ENCODE measurements at regions not wholly inside any gene's neighbourhood (a gene's known extent, or its start where the extent isn't known, plus 50 kb on each side); places are given as distances from the start of the nearest gene placed in this dataset.
"Not testable (repeated sequence)": the region's sequence is repeated elsewhere in the genome, so short reads cannot be mapped to it uniquely, and the experiment has no call there.

DNA sequence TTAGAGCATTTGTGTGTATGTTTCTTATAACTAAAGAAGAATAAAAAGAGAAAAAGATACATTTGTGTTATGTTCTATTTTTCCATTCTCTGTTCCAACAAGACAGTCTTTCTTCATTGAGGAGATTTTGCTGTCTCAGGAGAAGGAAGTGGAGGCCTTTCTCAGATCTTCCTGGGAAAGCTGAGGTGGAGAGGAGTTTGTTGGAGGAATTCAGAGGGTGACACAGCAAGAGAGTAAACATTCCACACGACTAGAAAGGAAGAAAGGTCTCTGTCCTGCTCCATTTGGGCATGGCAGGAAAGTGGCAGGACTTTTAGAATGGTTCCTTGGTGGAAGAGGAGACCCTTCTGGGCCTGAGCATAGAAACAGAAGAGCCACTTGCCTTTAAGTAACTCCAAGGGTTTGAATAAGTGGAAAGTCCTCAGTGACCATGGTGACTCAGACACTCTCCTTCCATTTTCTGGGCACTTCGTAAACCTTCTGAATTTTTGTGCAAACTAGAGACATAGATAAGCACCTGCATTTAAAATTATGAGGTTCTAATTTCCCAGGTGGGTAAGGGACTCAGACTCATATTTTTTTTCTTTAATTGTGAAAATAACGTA, 52.3 kb upstream of the COL5A2 start:
- H3K9me3 Mint-ChIP-seq: peaks cover 0 to 13% (median 3%) of the 10 kb centered on the region in 6 donors
- peaks cover 0 to 3% (median 0%) of the 10 kb centered on the region in 3 donors for H3K27me3 Mint-ChIP-seq (ENCODE audit: low read depth in 3 of 3)
- DNase-seq: no peak
- H3K27ac Mint-ChIP-seq: no peak overlapping the region
- H3K4me3 Mint-ChIP-seq: no peak overlapping the region
- no peaks in the 10 kb centered on the region for H3K4me1 Mint-ChIP-seq
- no peaks in the 10 kb centered on the region for H3K36me3 Mint-ChIP-seq

DNA sequence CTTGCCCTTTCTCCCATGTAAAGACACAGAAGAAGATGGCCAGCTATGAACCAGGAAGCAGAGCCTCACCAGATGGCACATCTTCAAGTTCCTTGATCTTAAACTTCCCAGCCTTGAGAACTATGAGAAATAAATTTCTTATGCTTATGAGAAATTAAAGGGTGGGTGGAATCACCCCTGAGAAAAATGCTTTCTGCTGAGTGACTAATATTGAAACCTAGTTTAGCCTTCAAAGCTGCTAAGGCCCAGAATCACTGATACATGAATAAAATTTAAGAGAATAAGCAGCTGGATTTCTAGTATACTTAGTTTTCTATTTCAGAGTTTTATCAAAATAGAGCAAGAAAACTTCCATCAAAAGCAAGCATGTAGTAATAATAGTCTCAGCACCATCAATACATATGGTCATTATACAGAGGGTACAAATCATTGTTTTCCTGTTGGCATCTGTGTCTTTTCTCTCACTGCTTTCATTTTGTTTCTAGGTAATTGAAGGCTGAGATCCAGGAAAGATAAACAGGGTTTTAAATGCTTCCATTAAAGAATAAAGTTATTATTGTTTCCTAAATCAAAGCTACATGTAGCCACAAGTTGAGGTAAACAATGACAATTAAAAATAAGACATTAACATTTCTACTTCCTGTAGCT, 53.3 kb upstream of the COL5A2 start:
- no peaks in the 10 kb centered on the region for H3K4me1 Mint-ChIP-seq
- peaks cover 0 to 12% (median 3%) of the 10 kb centered on the region in 6 donors for H3K9me3 Mint-ChIP-seq
- no peak overlapping the region for H3K27ac Mint-ChIP-seq
- H3K27me3 Mint-ChIP-seq (ENCODE audit: low read depth in 3 of 3): peaks cover 0 to 3% (median 0%) of the 10 kb centered on the region in 3 donors
- no peak overlapping the region for H3K4me3 Mint-ChIP-seq
- no peaks in the 10 kb centered on the region for H3K36me3 Mint-ChIP-seq
- no peak for DNase-seq

DNA sequence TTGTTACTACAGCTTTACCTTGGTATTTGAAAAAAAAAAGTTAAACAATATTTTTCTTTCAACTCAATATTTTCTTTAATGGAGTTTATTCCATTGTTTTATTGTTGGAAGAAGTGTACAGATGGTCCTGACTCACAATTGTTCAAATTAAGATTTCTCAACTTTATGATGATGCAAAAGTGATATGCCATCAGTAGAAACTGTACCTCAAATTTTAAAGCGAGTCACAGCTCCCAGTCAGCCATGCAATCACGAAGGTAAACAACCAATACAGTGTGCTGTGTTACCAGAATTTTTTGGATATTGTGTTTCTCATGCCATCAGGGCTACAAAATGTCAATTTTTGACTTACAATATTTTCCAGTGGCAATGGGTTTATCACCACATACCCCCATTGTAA, 54.0 kb upstream of the COL5A2 start:
- DNase-seq: no peak
- peaks cover 0 to 10% (median 5%) of the 10 kb centered on the region in 6 donors for H3K9me3 Mint-ChIP-seq
- no peak overlapping the region for H3K4me3 Mint-ChIP-seq
- no peak overlapping the region for H3K27ac Mint-ChIP-seq
- peaks cover 0 to 3% (median 0%) of the 10 kb centered on the region in 3 donors for H3K27me3 Mint-ChIP-seq (ENCODE audit: low read depth in 3 of 3)
- no peaks in the 10 kb centered on the region for H3K36me3 Mint-ChIP-seq
- no peaks in the 10 kb centered on the region for H3K4me1 Mint-ChIP-seq

GRCh38 chr2:189234991-189235390, 55.4 kb upstream of the COL5A2 start:
- Mint-ChIP-seq H3K4me1 (no peaks in the 10 kb centered on the region), H3K4me3 (no peak overlapping the region), H3K36me3 (no peaks in the 10 kb centered on the region), H3K27ac (no peak overlapping the region), H3K27me3 (ENCODE audit: low read depth in 3 of 3) (peaks cover 0 to 3% (median 2%) of the 10 kb centered on the region in 3 donors), H3K9me3 (peaks cover 0 to 11% (median 5%) of the 10 kb centered on the region in 6 donors)
- no peak for DNase-seq

DNA sequence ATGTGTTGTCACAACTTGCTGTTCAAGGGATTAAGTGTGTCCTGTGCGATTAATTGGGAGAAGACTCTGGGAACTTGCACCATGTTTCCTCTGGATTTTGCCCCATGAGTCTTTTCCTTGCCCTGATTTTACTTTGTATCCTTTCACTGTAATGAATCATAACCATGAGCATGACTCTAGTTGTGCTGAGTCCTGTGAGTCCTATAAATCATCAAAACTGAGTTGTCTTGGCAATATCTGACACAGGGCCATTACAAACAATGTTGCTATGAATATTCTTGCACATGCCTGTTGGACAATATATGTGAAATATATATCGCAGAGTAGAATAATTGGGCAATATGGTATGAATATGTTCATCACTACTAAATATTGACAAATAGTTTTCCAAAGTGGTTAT, 56.5 kb upstream of the COL5A2 start:
- Mint-ChIP-seq H3K9me3 (peaks cover 0 to 12% (median 6%) of the 10 kb centered on the region in 6 donors), H3K4me1 (no peaks in the 10 kb centered on the region), H3K27me3 (ENCODE audit: low read depth in 3 of 3) (peaks cover 0 to 3% (median 2%) of the 10 kb centered on the region in 3 donors), H3K27ac (no peak overlapping the region), H3K4me3 (no peak overlapping the region), H3K36me3 (no peaks in the 10 kb centered on the region)
- DNase-seq: no peak

GRCh38 chr2:189238903-189239302, 59.3 kb upstream of the COL5A2 start:
- Mint-ChIP-seq H3K4me3 (no peak overlapping the region), H3K27ac (no peak overlapping the region), H3K9me3 (peaks cover 4 to 26% (median 11%) of the 10 kb centered on the region in 6 donors), H3K27me3 (ENCODE audit: low read depth in 3 of 3) (peaks cover under 1 to 2% (median 2%) of the 10 kb centered on the region in 3 donors), H3K4me1 (no peaks in the 10 kb centered on the region), H3K36me3 (no peaks in the 10 kb centered on the region)
- no peak for DNase-seq

- not testable (repeated sequence) for H3K4me1 Mint-ChIP-seq; H3K36me3 Mint-ChIP-seq; H3K27me3 Mint-ChIP-seq (ENCODE audit: low read depth in 3 of 3); H3K4me3 Mint-ChIP-seq; DNase-seq; H3K27ac Mint-ChIP-seq
- H3K9me3 Mint-ChIP-seq: peaks cover 9 to 48% (median 16%) of the 10 kb centered on the region in 6 donors
Observed at GRCh38 chr2:189243843-189244242, 64.3 kb upstream of the COL5A2 start.

- no peak overlapping the region for H3K27ac Mint-ChIP-seq
- H3K36me3 Mint-ChIP-seq: peaks cover 0 to 4% (median 0%) of the 10 kb centered on the region in 3 donors
- H3K4me3 Mint-ChIP-seq: no peak overlapping the region
- no peak for DNase-seq
- H3K9me3 Mint-ChIP-seq: peaks cover 11 to 47% (median 22%) of the 10 kb centered on the region in 6 donors
- H3K27me3 Mint-ChIP-seq (ENCODE audit: low read depth in 3 of 3): peaks cover 0 to 3% (median 2%) of the 10 kb centered on the region in 3 donors
- no peaks in the 10 kb centered on the region for H3K4me1 Mint-ChIP-seq
Observed at GRCh38 chr2:189247276-189247675, 67.7 kb upstream of the COL5A2 start.

GRCh38 chr2:189248141-189248540, 68.6 kb upstream of the COL5A2 start:
- peaks cover 11 to 41% (median 19%) of the 10 kb centered on the region in 6 donors for H3K9me3 Mint-ChIP-seq
- H3K4me3 Mint-ChIP-seq: no peak overlapping the region
- no peaks in the 10 kb centered on the region for H3K4me1 Mint-ChIP-seq

DNA sequence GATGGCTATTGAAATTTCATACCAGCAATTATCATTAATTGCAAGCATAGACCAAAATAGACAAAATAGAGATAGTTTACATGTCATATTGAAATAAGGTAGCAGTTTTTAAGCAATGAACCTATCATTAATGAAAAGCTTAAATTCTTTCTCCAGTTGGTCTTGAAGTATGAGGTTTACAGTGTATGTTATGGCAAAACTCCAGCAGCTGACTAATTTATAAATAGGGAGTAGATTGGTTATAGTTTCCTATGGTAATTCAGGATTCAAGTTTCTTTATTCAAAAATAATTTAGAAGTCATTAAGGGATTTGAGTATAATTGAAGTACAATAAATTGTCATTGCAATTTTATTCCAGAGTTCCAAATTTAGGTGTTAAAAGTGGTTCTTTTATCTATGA, 69.6 kb upstream of the COL5A2 start:
- Mint-ChIP-seq H3K27ac (no peak overlapping the region), H3K9me3 (peaks cover 11 to 31% (median 14%) of the 10 kb centered on the region in 6 donors), H3K27me3 (ENCODE audit: low read depth in 3 of 3) (peaks cover 0 to 2% (median 0%) of the 10 kb centered on the region in 3 donors), H3K36me3 (peaks cover 0 to 4% (median 0%) of the 10 kb centered on the region in 3 donors), H3K4me3 (no peak overlapping the region), H3K4me1 (no peaks in the 10 kb centered on the region)
- DNase-seq: no peak

More at GRCh38 chr2:189248141-189248540, 68.6 kb upstream of the COL5A2 start:
- DNase-seq: no peak
- no peak overlapping the region for H3K27ac Mint-ChIP-seq
- H3K27me3 Mint-ChIP-seq (ENCODE audit: low read depth in 3 of 3): peaks cover 0 to 3% (median 0%) of the 10 kb centered on the region in 3 donors
- H3K36me3 Mint-ChIP-seq: peaks cover 0 to 4% (median 0%) of the 10 kb centered on the region in 3 donors

DNA sequence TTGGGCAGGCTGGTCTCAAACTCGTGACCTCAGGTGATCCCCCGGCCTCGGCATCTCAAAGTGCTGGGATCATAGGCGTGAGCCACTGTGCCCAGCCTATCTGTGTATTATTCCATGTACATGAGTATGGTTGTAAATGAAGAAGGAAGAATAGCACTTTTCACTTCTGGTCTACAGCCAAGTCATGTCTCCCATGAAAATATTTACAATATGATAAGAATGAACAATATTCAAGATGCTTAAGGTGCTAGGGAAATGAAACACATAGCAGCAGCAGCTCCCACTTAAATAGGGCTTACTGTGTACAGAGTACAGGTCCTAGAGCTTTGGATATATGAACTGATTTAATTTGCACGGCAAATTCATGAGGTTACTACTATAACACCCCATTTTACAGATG, 70.3 kb upstream of the COL5A2 start:
- Mint-ChIP-seq H3K4me1 (no peaks in the 10 kb centered on the region), H3K9me3 (peaks cover 6 to 24% (median 9%) of the 10 kb centered on the region in 6 donors), H3K27ac (no peak overlapping the region), H3K4me3 (no peak overlapping the region), H3K27me3 (ENCODE audit: low read depth in 3 of 3) (no peaks in the 10 kb centered on the region), H3K36me3 (no peaks in the 10 kb centered on the region)
- DNase-seq: no peak

- Mint-ChIP-seq H3K9me3 (peaks cover 4 to 11% (median 7%) of the 10 kb centered on the region in 6 donors), H3K4me3 (no peak overlapping the region), H3K27ac (no peak overlapping the region), H3K36me3 (no peaks in the 10 kb centered on the region), H3K27me3 (ENCODE audit: low read depth in 3 of 3) (no peaks in the 10 kb centered on the region), H3K4me1 (no peaks in the 10 kb centered on the region)
- no peak for DNase-seq
Observed at GRCh38 chr2:189252991-189253675, 73.6 kb upstream of the COL5A2 start.

GRCh38 chr2:189253836-189254235, 74.3 kb upstream of the COL5A2 start:
- Mint-ChIP-seq H3K9me3 (peaks cover 4 to 11% (median 7%) of the 10 kb centered on the region in 6 donors), H3K4me1 (no peaks in the 10 kb centered on the region), H3K4me3 (no peak overlapping the region), H3K27ac (no peak overlapping the region), H3K36me3 (no peaks in the 10 kb centered on the region), H3K27me3 (ENCODE audit: low read depth in 3 of 3) (no peaks in the 10 kb centered on the region)
- no peak for DNase-seq

DNA sequence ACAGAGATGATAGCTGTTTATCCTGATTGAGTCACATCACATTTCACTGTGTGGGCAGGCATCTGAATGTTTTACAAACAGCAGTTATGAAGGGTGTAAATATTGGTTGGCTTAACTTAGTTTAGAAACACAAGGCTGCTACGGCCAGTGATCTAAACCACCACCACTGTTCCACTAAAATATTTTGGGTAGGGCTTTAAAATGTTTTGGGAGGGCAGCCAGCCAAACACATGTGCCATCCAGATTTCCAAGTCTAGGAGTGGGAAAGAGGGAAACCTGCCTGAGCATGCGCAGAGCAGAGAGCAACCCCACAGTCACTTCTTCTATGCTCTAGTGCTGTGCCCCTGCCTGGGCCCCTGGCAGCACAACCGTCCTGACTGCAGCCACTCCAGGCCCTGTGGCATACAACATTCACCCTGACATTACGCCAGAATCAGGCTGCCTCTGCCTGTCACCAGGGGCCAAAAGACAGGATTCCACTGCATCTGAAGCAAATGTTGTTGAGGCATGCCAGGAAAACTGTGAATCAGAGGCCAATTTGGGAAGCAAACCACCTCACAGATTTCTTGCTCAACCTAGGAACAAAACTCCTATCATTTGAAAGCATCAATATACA, 74.8 kb upstream of the COL5A2 start:
- H3K9me3 Mint-ChIP-seq: peaks cover 2 to 11% (median 7%) of the 10 kb centered on the region in 6 donors
- H3K4me3 Mint-ChIP-seq: no peak overlapping the region
- H3K27ac Mint-ChIP-seq: no peak overlapping the region

More for the DNA sequence above, 74.8 kb upstream of the COL5A2 start:
- Mint-ChIP-seq H3K36me3 (no peaks in the 10 kb centered on the region), H3K27me3 (ENCODE audit: low read depth in 3 of 3) (no peaks in the 10 kb centered on the region), H3K4me1 (no peaks in the 10 kb centered on the region)
- no peak for DNase-seq
